Hematopoietic multipotent progenitor cell treated with erythropoietin and hydrocortisone succinate and interleukin-3 and kit ligand, for 4 days (in vitro differentiated cells): ENCODE measurements at regions not wholly inside any gene's neighbourhood (a gene's known extent, or its start where the extent isn't known, plus 50 kb on each side); places are given as distances from the start of the nearest gene placed in this dataset.
"Not testable (repeated sequence)": the region's sequence is repeated elsewhere in the genome, so short reads cannot be mapped to it uniquely, and the experiment has no call there.

ENCODE experiments used
- DNase-seq: peaks from one replicate; pipeline ENCODE4 v3.0.0-alpha.2; 2015

- DNase-seq = peak; percentile 80
Measured at GRCh38 chr7:125355899-125356298, 426.3 kb upstream of the POT1 start.

GRCh38 chr7:125347269-125347668 is 417.6 kb upstream of the POT1 start:
- DNase-seq = no peak

GRCh38 chr7:125338110-125338509 is 408.5 kb upstream of the POT1 start:
- DNase-seq = no peak

GRCh38 chr7:125336326-125336725 is 406.7 kb upstream of the POT1 start:
- DNase-seq = no peak

- DNase-seq = no peak
Measured at GRCh38 chr7:125326666-125327255, 397.1 kb upstream of the POT1 start.

GRCh38 chr7:125316466-125316865 is 386.8 kb upstream of the POT1 start:
- peak; percentile 58 for DNase-seq

- no peak for DNase-seq
Measured at GRCh38 chr7:125299003-125299765, 369.6 kb upstream of the POT1 start.

- DNase-seq = no peak
Measured at GRCh38 chr7:125279961-125280360, 350.3 kb upstream of the POT1 start.

- no peak for DNase-seq
Measured at GRCh38 chr7:125278318-125278717, 348.7 kb upstream of the POT1 start.

- not testable (repeated sequence) for DNase-seq
Measured at GRCh38 chr7:125274742-125275141, 345.1 kb upstream of the POT1 start.

GRCh38 chr7:125264174-125264856 is 334.7 kb upstream of the POT1 start:
- not testable (repeated sequence) for DNase-seq

- DNase-seq = peak; percentile 5
Measured at GRCh38 chr7:125258876-125259417, 329.3 kb upstream of the POT1 start.

GRCh38 chr7:125257617-125258016 is 328.0 kb upstream of the POT1 start:
- DNase-seq = no peak

GRCh38 chr7:125256446-125256845 is 326.8 kb upstream of the POT1 start:
- no peak for DNase-seq

GRCh38 chr7:125255810-125256209 is 326.2 kb upstream of the POT1 start:
- DNase-seq = no peak

GRCh38 chr7:125254566-125254965 is 324.9 kb upstream of the POT1 start:
- no peak for DNase-seq

- no peak for DNase-seq
Measured at GRCh38 chr7:125253452-125254190, 324.0 kb upstream of the POT1 start.

GRCh38 chr7:125247514-125248098 is 318.0 kb upstream of the POT1 start:
- no peak for DNase-seq

- no peak for DNase-seq
Measured at GRCh38 chr7:125246706-125247105, 317.1 kb upstream of the POT1 start.

GRCh38 chr7:125241548-125241947 is 311.9 kb upstream of the POT1 start:
- DNase-seq = no peak

- no peak for DNase-seq
Measured at GRCh38 chr7:125222596-125222995, 293.0 kb upstream of the POT1 start.

GRCh38 chr7:125218076-125218475 is 288.5 kb upstream of the POT1 start:
- peak; percentile 6 for DNase-seq

GRCh38 chr7:125201002-125201401 is 271.4 kb upstream of the POT1 start:
- DNase-seq = no peak
